ENCODE measurements at regions not wholly inside any gene's neighbourhood (a gene's known extent, or its start where the extent isn't known, plus 50 kb on each side); places are given as distances from the start of the nearest gene placed in this dataset.

DNA sequence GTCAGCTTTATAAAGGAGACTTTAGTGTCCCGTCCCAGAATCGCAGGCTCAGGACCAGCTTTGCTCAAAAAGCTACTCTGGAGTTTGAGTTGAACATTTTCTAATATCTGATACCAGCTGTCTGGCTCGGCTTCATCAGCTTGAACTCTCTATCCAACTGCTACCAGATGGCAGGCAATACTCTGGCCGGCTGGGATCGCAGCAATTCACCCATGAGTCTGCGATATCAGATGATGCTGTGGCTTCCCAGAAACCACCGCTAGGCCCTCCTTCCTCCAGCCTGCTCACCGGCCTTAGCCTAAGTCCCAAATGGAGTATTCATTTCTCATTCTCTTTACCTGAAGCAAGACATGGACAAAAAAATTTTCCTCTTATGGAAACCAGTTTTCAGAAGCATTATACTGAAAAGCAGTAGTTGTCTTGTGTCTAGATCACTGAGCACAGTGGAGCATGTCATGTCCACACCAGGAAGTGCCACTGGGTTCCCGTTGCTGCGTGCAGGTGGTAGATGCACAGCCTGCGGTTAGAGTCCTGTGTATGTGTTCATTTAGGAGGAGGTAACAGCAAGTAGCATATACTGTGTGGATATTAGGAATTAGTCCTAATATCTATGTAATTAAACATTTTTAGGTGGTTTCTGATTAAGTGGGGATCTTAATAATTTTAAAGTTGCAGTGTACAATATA lies 162.0 kb upstream of the SOX11 start:
- DNase-seq = no peak

- DNase-seq = no peak
These were observed 156.9 kb upstream of the SOX11 start for GRCh38 chr2:5535301-5535700.

GRCh38 chr2:5537180-5537688 lies 154.9 kb upstream of the SOX11 start:
- no peak for DNase-seq

DNA sequence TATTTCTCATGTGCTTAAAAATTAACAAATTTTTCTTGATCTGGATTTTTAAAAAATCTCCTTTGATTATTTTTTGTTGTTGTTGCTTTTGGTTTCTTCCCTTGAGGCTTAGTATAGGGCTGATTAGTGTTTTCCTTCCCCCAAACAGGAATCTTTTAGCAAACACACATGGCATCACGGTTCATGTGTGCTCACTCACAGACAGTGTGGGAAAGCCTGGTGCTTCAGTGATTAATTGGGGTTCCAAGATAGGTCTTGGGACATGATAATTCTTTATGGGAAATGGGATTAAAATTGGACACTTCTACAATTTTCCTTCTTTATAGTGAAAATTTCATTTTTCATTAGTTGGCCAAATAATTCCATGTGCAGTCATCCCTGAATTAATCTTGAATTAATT lies 153.9 kb upstream of the SOX11 start:
- no peak for DNase-seq

GRCh38 chr2:5538772-5539171 lies 153.4 kb upstream of the SOX11 start:
- DNase-seq = peak; percentile 32

DNA sequence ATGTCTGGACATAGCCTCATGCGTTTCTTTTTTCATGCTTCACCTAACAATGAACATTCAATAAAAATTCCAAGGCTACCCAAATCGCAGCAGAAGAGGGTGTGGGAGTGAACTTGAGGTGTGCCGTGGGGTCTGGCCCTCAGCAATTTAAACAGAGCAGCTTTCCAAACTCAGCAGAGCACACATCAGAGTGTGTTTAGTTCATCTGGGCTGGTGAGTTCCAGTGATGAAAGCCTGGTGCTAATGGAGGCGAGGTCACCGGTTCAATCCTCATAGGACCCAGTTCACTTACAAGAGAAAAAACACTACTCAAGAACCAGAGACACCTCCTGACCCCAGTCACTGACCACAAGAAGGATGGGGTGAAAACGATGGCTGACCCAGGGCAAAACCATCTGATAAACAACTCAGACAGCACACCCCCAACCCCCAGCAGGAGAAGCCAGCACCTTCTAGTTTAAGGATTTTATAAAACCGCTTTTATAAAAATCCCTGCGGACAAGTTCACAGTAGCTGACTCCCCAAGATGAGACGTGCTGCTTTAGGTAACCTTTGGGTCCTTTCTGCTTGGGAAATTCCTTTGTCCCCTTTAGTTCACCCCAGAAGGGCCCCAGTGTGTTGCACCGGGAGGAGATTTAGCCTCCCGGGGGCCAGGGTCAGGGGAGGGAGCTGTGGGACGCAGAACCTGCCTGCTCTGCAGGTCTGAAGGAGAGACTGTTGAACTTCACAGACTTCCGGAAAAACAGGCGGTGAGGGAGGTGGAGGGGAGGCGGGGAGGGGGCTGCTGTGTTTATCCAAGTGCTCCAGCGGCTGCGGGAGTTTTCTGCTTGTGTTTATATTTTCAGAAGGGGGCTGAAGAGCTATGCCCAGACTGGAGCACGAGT lies 152.7 kb upstream of the SOX11 start:
- DNase-seq = no peak

DNA sequence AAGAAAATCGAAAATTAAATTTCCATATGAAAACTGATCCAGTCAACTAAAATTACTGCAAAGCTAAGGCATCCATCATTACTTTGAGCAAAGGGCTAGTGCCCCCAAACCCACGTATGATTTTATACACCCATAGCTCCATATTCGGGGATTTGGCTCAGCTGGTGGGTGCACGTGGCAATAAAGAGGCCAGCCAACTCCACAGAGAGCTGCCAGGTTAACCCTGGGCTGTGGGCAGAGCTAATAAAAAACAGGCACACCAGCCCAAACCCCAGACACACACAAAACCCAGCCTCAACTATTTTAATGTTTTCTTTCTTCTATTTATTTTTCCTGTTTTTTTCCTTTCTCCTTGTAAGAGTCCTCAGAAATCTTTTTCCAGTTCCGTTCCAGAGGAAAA lies 151.3 kb upstream of the SOX11 start:
- no peak for DNase-seq

DNA sequence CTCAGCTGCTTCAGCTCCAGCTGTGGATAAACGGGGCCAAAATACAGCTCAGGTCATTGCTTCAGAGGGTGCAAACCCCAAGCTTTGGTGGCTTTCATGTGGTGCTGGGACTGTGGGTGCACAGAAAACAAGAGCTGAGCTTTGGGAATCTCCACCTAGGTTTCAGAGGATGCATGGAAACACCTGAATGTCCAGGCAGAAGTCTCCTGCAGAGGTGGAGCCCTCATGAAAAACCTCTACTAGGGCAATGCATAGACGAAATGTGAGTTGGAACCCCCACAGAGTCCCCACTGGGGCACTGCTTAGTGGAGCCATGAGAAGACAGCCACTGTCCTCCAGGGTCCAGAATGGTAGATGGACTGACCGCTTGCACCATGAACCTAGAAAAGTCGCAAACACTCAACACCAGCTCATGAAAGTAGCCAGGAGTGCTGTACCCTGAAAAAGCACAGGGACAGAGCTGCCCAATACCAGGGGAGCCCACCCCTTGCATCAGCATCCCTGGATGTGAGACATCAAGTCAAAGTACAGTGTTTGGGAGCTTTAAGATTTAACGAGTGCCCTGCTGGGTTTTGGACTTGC lies 147.9 kb upstream of the SOX11 start:
- no peak for DNase-seq

DNA sequence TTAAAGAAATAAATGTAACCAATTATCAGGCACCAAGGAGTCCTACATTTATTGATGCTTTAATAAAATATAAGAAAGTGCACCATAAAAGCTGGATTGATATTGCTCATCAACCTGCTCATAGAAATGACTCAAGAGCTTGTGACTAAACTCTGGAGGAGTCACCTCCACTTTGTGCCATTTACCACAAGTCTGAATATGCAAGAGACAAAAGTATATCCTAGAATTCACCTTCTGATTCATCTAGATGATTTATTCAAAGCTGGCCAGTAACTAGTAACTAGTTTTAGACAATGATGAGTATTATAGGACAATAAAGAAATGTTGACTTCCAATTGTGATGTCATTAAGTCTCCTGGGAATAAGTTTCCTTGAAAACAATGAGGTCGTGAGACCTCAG lies 146.0 kb upstream of the SOX11 start:
- DNase-seq = no peak

- peak; percentile 6 for DNase-seq
These were observed 143.0 kb upstream of the SOX11 start for GRCh38 chr2:5548991-5549715.

GRCh38 chr2:5549771-5550170 lies 142.4 kb upstream of the SOX11 start:
- DNase-seq = no peak

DNA sequence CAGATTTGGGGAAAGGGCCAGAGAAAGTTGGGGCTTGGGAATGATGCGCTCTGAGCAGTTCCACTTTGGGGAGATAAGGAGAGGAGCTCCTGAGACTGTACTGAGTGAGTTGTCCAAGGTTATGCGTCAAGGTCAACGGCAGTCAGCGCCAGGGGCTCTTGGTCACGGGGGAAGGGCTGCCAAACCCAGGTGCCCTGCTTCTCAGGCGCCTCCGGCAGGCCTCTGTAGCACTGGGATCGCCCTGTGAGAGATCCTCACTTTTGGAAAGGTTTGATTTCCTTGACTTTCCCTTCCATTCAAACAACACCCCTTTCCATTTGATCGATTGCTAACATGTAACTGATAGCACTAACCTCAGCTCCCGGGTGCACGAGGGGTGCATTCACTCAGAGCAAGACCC lies 136.5 kb upstream of the SOX11 start:
- DNase-seq = no peak

DNA sequence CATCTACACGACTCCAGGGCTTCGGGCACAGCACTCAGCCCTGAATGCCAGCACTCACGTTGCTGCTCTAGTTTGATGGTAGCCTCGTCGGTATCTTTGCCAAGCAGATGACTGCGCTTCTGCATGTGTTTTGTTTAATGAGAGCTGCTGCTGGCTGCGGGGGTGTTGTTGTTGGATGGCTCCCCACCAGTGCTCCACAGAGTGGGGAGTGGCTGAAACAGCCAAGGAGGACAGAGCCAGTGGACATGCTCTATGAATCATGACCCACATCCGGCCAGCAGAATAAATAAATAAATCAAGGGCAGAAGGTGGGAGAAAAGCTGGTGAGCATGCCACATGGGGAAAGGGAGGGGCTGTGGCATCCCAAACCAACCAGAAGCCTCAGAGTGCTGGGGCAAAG lies 131.2 kb upstream of the SOX11 start:
- DNase-seq = no peak

GRCh38 chr2:5562426-5562825 lies 129.8 kb upstream of the SOX11 start:
- no peak for DNase-seq

DNA sequence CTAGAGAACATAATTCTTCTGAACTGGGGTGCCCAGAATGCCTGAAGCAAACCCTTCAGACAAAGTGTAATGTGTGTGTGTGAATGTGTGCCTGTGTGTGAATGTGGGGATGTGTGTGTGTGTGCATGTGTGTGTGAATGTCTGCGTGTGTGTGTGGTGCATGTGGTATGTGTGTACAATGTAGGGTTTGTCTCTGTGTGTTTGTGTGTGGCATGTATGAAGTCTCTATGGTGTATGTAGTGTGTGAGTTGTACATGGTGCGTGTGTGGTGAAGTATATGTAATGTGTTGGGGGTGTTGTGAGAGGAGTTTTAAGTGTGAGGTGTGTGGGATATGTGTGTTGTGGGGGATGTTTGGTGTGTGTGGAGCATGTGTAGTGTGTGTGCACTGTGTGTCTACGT lies 129.3 kb upstream of the SOX11 start:
- no peak for DNase-seq

DNA sequence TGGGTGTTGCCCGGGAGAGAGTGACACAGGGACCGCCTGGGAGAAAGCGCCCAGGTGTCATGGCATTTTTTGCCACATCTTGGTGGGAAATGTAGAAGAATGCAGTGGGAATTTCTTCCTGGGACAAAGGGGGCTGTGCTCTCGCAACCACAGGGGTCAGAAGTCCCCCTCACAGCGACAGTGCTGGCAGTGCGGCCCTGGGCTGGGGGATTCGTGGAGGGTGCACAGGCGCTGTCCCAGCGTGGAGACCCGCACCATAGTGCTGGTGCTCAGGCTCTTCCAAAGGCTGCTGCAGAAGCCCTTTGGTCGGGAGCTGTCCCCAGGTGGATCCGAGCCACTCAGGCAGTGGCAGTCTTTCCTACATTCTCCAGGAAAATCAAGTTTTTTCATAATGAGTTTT lies 128.8 kb upstream of the SOX11 start:
- no peak for DNase-seq

- DNase-seq = no peak
These were observed 122.9 kb upstream of the SOX11 start for GRCh38 chr2:5569256-5569655.

DNA sequence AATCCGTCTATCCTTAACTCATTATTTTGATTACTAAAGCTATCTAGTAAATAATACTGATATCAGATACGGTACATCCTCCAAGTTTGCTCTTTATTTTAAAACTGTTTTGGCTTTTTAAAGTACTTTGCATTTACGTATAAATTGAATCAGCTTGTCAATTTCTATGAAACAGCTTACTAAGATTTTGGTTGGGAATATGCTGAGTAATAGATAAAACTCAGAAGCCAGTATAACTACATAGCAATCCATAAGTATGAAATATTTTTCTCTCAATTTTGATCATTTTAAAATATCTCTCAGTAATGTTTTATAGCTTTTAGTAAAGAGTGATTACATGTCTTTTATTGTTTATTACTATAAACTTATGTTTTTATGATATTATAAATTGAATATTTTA lies 116.2 kb upstream of the SOX11 start:
- no peak for DNase-seq

- DNase-seq = no peak
These were observed 104.4 kb upstream of the SOX11 start for GRCh38 chr2:5587766-5588165.

DNA sequence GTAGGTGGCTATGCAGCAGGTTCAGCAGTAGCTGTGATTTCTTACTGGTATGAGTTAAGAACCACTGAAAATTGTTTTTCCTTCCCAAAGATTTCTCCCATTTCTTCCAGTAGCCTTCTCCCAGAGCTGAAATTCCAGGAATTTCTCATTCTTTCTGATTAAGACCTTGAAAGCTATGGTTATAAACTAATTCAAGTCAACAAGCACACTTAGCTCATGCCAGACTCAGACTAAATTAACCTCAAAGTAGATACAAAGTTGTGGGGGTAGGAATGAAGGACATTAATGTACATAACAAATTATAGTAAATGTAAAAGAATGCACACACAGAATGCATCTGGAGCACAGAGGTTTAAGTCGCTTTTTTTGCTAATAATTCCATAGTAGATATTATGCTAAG lies 103.6 kb upstream of the SOX11 start:
- no peak for DNase-seq

DNA sequence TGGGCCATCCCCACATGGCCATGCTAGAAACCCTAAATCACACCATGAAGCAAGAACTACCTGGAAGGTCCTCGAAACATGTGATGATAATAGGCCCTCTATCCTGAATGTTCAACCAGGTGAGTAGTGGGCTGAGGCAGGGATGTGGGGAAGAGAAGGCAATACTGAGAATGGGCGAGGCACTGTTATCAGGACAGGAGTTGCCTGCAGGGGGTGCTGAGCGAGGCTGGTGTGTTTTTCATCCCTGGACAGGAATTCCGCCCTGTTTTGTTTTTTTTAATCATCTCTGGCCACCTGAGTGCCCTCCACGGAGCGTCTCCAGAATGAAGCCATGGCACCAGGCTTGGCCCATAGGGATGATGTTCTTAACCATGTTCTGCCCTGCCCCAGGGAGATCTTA lies 103.0 kb upstream of the SOX11 start:
- no peak for DNase-seq

DNA sequence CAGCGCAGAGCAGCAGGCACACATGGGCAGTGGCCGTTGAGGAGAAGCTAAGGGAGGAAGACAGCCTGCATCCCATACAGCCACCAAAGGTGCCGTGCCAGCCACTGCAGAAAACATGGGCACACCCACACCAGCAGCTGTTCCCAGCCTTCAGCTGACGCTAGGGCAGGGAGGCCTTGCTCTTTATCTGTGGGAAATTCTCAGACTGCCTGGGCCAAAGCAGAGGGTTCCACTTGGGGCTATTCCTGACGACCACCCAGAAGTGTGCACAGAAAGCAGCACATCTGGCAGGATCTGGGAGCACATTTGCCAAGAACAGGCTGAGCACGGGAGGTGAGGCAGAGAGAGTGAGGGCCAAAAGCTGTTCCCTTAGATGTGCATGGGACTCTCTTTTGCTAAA lies 101.3 kb upstream of the SOX11 start:
- DNase-seq = no peak

- DNase-seq = no peak
These were observed 99.3 kb upstream of the SOX11 start for GRCh38 chr2:5592916-5593315.
